Suprapubic skin (tissue), 4 donors: ENCODE measurements at regions not wholly inside any gene's neighbourhood (a gene's known extent, or its start where the extent isn't known, plus 50 kb on each side); places are given as distances from the start of the nearest gene placed in this dataset.

Experiments
- CTCF ChIP-seq, 2 donors: fragments of 200-600 bp in 1 of 2; fragments of 450-650 bp in 1 of 2; sonication (generic) in 1 of 2; IDR thresholded peaks; one replicate each; pipeline ENCODE4 v1.5.1; 2016 to 2019; ENCODE audit warnings: antibody characterized with exemption in 2 of 2, mild to moderate bottlenecking in 1 of 2, moderate library complexity in 1 of 2
- EP300 ChIP-seq: sonication (generic); formaldehyde crosslinking; IDR thresholded peaks from one replicate; pipeline ENCODE4 v1.6.1; 2017; ENCODE audit warnings: antibody characterized with exemption
- POLR2A ChIP-seq, 2 donors: fragments of 450-650 bp; IDR thresholded peaks; one replicate each; pipeline ENCODE4 v1.6.1; 2017; ENCODE audit warnings: antibody characterized with exemption in 2 of 2, mild to moderate bottlenecking in 2 of 2, moderate library complexity in 2 of 2
- POLR2AphosphoS5 ChIP-seq, 3 donors: sonication (generic); formaldehyde crosslinking; IDR thresholded peaks; one replicate each; pipeline ENCODE4 v1.6.1; 2017; ENCODE audit warnings: antibody characterized with exemption in 3 of 3

GRCh38 chr1:185406006-185406690 is 89.1 kb upstream of the IVNS1ABP start:
- no peak for TF ChIP-seq POLR2A (IDR thresholded peaks at IDR 0.05)
- TF ChIP-seq CTCF (IDR thresholded peaks at IDR 0.05) = no peak
- TF ChIP-seq POLR2AphosphoS5 (IDR thresholded peaks at IDR 0.05) = no peak
- no peak for TF ChIP-seq EP300
